Fibroblast of pulmonary artery (primary cell): ENCODE measurements at regions not wholly inside any gene's neighbourhood (a gene's known extent, or its start where the extent isn't known, plus 50 kb on each side); places are given as distances from the start of the nearest gene placed in this dataset.

Experiments
- DNase-seq: peaks from one replicate; pipeline ENCODE4 v3.0.0-alpha.2; 2010; ENCODE audit warnings: low read depth
- H3K4me3 ChIP-seq: replicated peaks from 2 replicates; pipeline ENCODE4 v1.5.1; 2011; ENCODE audit warnings: low read depth, mild to moderate bottlenecking, control low read depth, low read length, moderate library complexity
- CTCF ChIP-seq: IDR thresholded peaks from 2 replicates; pipeline ENCODE4 v1.5.1; 2011; ENCODE audit warnings: mild to moderate bottlenecking, control low read depth, low read length, inconsistent platforms; ENCODE audit errors: missing control alignments

DNA sequence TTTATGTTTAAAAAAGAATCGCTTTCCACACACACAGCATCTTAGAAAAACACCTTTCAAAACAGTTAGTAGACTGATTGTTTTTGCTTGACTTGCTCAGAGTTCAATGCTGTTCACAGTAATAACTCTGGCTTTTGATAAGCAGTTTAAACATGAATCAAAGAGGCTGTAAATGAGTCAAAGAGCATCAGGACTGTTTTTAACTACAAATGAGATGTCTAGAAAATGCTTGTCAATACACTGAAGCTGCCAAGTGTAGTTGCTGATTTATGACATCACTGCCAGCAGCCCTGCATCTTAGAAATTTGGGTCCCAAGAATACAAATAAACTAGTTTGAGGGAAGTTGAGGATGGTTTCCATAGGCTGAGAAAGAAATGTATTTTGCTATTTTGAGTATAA is 2057.1 kb upstream of the PCDH20 start:
- DNase-seq, result no peak
- no peak for TF ChIP-seq CTCF
- no peak overlapping the region for H3K4me3 ChIP-seq

DNA sequence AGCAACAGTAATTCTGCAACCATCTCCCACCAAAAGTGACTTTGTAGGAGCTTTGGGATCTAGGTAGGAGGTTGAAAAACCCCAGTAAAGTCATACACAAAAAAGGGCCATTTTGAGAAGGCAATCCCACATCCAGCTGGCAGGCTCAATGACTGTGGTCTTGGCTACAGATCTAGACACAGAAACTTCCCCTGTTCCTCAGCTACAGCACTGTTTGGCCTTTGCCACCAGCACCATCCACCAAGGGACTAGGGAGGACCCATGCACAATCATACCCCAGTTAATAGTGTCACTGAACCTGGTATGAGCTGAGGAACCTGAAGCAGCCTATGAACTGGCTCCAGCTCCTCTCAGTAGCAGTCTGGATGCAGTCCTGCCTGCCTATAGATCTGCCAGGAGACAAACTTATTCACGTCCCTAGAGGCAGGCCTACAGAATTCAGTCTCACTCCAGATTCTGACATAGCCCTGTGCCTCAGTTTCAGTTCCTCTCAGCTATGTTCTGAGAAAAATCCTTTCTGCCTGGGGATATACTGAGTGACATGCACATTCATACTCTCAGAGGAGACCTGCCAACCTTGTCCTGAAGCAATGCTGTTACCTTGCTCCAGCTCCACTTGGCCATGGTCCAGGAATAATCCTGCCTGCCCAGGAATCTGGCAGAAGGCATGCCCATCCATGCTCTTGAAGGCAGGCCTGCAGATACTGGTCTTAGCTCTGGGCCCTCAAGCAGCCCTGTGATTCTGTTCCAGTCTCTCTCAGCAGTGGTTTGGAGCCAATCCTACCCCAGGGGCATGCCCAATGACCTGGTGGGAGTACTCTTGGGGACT is 2048.3 kb upstream of the PCDH20 start:
- no peak for TF ChIP-seq CTCF
- H3K4me3 ChIP-seq, result no peak overlapping the region
- DNase-seq, result no peak

- no peak for DNase-seq
- H3K4me3 ChIP-seq, result no peak overlapping the region
- no peak for TF ChIP-seq CTCF
Observed at GRCh38 chr13:63460462-63461090, 2044.9 kb upstream of the PCDH20 start.

GRCh38 chr13:63457186-63457585 is 2041.5 kb upstream of the PCDH20 start:
- TF ChIP-seq CTCF, result no peak
- no peak for DNase-seq
- H3K4me3 ChIP-seq, result no peak overlapping the region

GRCh38 chr13:63455938-63456337 is 2040.3 kb upstream of the PCDH20 start:
- no peak overlapping the region for H3K4me3 ChIP-seq
- TF ChIP-seq CTCF, result peak; percentile 15
- DNase-seq, result no peak

GRCh38 chr13:63449550-63449949 is 2033.9 kb upstream of the PCDH20 start:
- H3K4me3 ChIP-seq, result no peak overlapping the region
- no peak for TF ChIP-seq CTCF
- DNase-seq, result no peak
